Gastroesophageal sphincter (tissue), 4 donors: ENCODE measurements at regions not wholly inside any gene's neighbourhood (a gene's known extent, or its start where the extent isn't known, plus 50 kb on each side); places are given as distances from the start of the nearest gene placed in this dataset.

Source experiments
- ATAC-seq: fragments of 150-250 bp; one replicate; pipeline ENCODE4 v1.9.1; 2016; ENCODE audit warnings: mild to moderate bottlenecking, moderate library complexity
- H3K27ac ChIP-seq, 4 donors: fragments of 200-600 bp; sonication (generic) in 3 of 4; 1 replicate in 3 of 4; 2 replicates in 1 of 4; pipeline ENCODE4 v1.5.1; 2016 to 2019
- H3K27me3 ChIP-seq: fragments of 200-600 bp; sonication (generic); one replicate; pipeline ENCODE4 v1.5.1; 2019
- H3K36me3 ChIP-seq, 2 donors: fragments of 200-600 bp; sonication (generic); one replicate each; pipeline ENCODE4 v1.5.1; 2019; ENCODE audit warnings: control low read depth in 1 of 2
- H3K4me1 ChIP-seq, 3 donors: fragments of 200-600 bp; sonication (generic); 1 replicate in 2 of 3; 2 replicates in 1 of 3; pipeline ENCODE4 v1.5.1; 2016 to 2019; ENCODE audit warnings: control low read depth in 2 of 3
- H3K4me3 ChIP-seq, 2 donors: fragments of 200-600 bp; sonication (generic); one replicate each; pipeline ENCODE4 v1.5.1; 2019; ENCODE audit warnings: mild to moderate bottlenecking in 1 of 2, moderate library complexity in 1 of 2
- H3K9me3 ChIP-seq, 3 donors: fragments of 200-600 bp; sonication (generic); one replicate each; pipeline ENCODE4 v1.5.1; 2017 to 2019; ENCODE audit warnings: control low read depth in 2 of 3
- CTCF ChIP-seq, 4 experiments: fragments of 200-600 bp in 2 of 4; fragments of 450-650 bp in 2 of 4; sonication (generic) in 1 of 4; IDR thresholded peaks; one replicate each; pipeline ENCODE4 v1.5.1; 2017 to 2019; ENCODE audit warnings: antibody characterized with exemption in 4 of 4, mild to moderate bottlenecking in 2 of 4, moderate library complexity in 2 of 4
- EP300 ChIP-seq: sonication (generic); formaldehyde crosslinking; IDR thresholded peaks from one replicate; pipeline ENCODE4 v1.6.1; 2017; ENCODE audit warnings: antibody characterized with exemption, mild to moderate bottlenecking
- POLR2A ChIP-seq, 2 donors: fragments of 450-650 bp; IDR thresholded peaks; one replicate each; pipeline ENCODE4 v1.6.1; 2017; ENCODE audit warnings: antibody characterized with exemption in 2 of 2, mild to moderate bottlenecking in 2 of 2, moderate library complexity in 1 of 2
- POLR2AphosphoS5 ChIP-seq: sonication (generic); formaldehyde crosslinking; IDR thresholded peaks from one replicate; pipeline ENCODE4 v1.6.1; 2017; ENCODE audit warnings: antibody characterized with exemption
- WGBS, 2 donors: methylation state at CpG; one replicate each; pipeline ENCODE4 v1.1.5; 2018; ENCODE audit warnings: low coverage in 1 of 2; 5-methylcytosine and 5-hydroxymethylcytosine counted together

DNA sequence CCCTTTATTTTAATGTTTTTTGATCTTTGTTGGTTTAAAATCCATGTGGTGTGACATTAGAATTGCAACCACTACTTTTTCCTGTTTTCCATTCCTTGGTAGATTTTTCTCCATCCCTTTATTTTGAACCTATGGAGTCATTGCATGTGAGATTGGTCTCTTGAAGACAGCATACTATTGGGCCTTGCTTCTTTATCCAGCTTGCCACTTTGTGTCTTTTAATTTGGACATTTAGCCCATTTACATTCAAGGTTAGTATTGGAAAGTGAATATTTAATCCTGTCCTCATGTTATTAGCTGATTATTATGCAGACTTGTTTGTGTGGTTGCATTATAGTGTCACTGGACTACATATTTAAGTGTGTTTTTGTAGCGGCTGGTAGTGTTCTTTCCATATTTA is 782.9 kb downstream of the SLC4A3 start:
- 50 to 80% methylated on average over 1 of the region's 1 CpG for WGBS, 2 donors
- Histone ChIP-seq H3K4me1 (no peaks in the 10 kb centered on the region), H3K27ac (no peak overlapping the region), H3K36me3 (no peaks in the 10 kb centered on the region), H3K27me3 (no peaks in the 10 kb centered on the region), H3K4me3 (no peak overlapping the region), H3K9me3 (peaks cover 0 to 71% (median 0%) of the 10 kb centered on the region in 3 donors)
- no peak for ATAC-seq
- no peak for TF ChIP-seq CTCF (IDR thresholded peaks at IDR 0.05)
- no peak for TF ChIP-seq POLR2AphosphoS5

DNA sequence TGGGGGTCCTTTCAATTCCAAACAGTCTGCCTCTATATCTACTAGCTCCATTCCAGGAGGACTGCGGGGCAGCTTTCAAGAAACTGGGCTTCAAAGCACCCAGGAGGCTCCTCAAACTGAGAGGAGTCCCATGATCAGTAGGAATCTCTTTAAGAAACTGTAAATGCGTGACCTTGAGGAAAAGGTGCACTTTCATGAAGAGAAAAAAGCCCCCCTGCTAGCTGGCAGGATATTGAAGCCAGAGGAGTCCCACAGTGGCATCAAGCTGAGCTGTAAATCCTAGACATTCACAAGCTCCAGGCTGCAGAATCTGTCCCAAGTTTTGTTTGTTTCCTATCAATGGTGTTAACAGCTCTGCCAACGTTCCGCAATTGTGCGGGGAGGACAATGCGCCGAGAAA is 790.1 kb downstream of the SLC4A3 start:
- Histone ChIP-seq H3K36me3 (no peaks in the 10 kb centered on the region), H3K27ac (no peak overlapping the region), H3K27me3 (no peaks in the 10 kb centered on the region), H3K4me1 (no peaks in the 10 kb centered on the region), H3K4me3 (no peak overlapping the region), H3K9me3 (peaks cover 0 to 10% (median 0%) of the 10 kb centered on the region in 3 donors)
- ATAC-seq = no peak
- TF ChIP-seq POLR2A (IDR thresholded peaks at IDR 0.05) (no peak), EP300 (no peak)
- 74 to 79% methylated on average over 7 of the region's 7 CpGs for WGBS, 2 donors

DNA sequence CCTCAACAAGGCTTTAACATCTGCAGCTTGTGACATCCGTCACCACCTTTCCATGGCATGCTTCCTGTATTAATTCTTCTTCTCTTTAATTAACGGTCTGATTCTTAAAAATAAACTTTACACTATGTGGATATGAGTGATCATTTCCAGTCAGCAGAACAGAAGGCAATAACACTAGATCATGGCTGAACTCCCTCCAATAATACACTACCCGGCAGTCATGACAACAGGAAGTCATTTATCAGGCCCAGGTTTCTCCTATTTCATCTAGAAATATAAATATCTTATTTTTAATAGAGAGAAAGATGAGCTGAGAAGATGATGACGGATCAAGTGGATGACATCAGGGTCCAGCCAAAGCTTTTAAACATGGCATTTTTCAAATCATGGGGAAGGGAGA is 792.2 kb downstream of the SLC4A3 start:
- Histone ChIP-seq H3K4me1 (no peaks in the 10 kb centered on the region), H3K4me3 (no peak overlapping the region), H3K27ac (no peak overlapping the region), H3K36me3 (no peaks in the 10 kb centered on the region), H3K27me3 (no peaks in the 10 kb centered on the region), H3K9me3 (no peaks in the 10 kb centered on the region)
- TF ChIP-seq POLR2AphosphoS5 = no peak
- no peak for TF ChIP-seq EP300
- TF ChIP-seq POLR2A (IDR thresholded peaks at IDR 0.05) = no peak
- TF ChIP-seq CTCF (IDR thresholded peaks at IDR 0.05) = no peak
- 16 to 20% methylated on average over 4 of the region's 4 CpGs for WGBS, 2 donors
- ATAC-seq = no peak

- H3K4me1 ChIP-seq = no peaks in the 10 kb centered on the region
- TF ChIP-seq CTCF (IDR thresholded peaks at IDR 0.05) (no peak), EP300 (no peak), POLR2AphosphoS5 (no peak), POLR2A (IDR thresholded peaks at IDR 0.05) (no peak)
- no peak overlapping the region for H3K4me3 ChIP-seq
- H3K36me3 ChIP-seq = no peaks in the 10 kb centered on the region
- H3K27ac ChIP-seq = no peak overlapping the region
- H3K27me3 ChIP-seq = no peaks in the 10 kb centered on the region
- H3K9me3 ChIP-seq = no peaks in the 10 kb centered on the region
- no peak for ATAC-seq
These were observed 793.4 kb downstream of the SLC4A3 start for GRCh38 chr2:220420820-220421219.

- 55 to 67% methylated on average over 1 of the region's 1 CpG for WGBS, 2 donors
- H3K36me3 ChIP-seq = no peaks in the 10 kb centered on the region
- no peaks in the 10 kb centered on the region for H3K27me3 ChIP-seq
- ATAC-seq = no peak
- TF ChIP-seq POLR2AphosphoS5 = no peak
- no peak for TF ChIP-seq CTCF (IDR thresholded peaks at IDR 0.05)
- TF ChIP-seq POLR2A (IDR thresholded peaks at IDR 0.05) = no peak
- no peak for TF ChIP-seq EP300
- no peaks in the 10 kb centered on the region for H3K9me3 ChIP-seq
- H3K4me1 ChIP-seq = no peaks in the 10 kb centered on the region
- no peak overlapping the region for H3K4me3 ChIP-seq
- H3K27ac ChIP-seq = no peak overlapping the region
These were observed 795.2 kb downstream of the SLC4A3 start for GRCh38 chr2:220422676-220423075.

- no peak overlapping the region for H3K27ac ChIP-seq
- H3K36me3 ChIP-seq = no peaks in the 10 kb centered on the region
- no peaks in the 10 kb centered on the region for H3K9me3 ChIP-seq
- no peaks in the 10 kb centered on the region for H3K4me1 ChIP-seq
- H3K27me3 ChIP-seq = no peaks in the 10 kb centered on the region
- H3K4me3 ChIP-seq = no peak overlapping the region
- no peak for TF ChIP-seq EP300
- no peak for TF ChIP-seq POLR2A (IDR thresholded peaks at IDR 0.05)
- TF ChIP-seq POLR2AphosphoS5 = no peak
- TF ChIP-seq CTCF (IDR thresholded peaks at IDR 0.05) = no peak
- ATAC-seq = no peak
- WGBS, 2 donors = 16 to 30% methylated on average over 2 of the region's 2 CpGs
These were observed 797.1 kb downstream of the SLC4A3 start for GRCh38 chr2:220424561-220424960.
